H9 (cell line): ENCODE measurements at regions not wholly inside any gene's neighbourhood (a gene's known extent, or its start where the extent isn't known, plus 50 kb on each side); places are given as distances from the start of the nearest gene placed in this dataset.

Experiments used
- DNase-seq: peaks from one replicate; pipeline ENCODE4 v3.0.0-alpha.2; 2017
- H2AFZ ChIP-seq: one replicate; pipeline ENCODE4 v1.6.1; 2013; ENCODE audit warnings: mild to moderate bottlenecking, low read length, control low read depth, moderate library complexity
- H2AK5ac ChIP-seq: 2 replicates; pipeline ENCODE4 v1.6.1; 2013; ENCODE audit warnings: low read length, control low read depth, mixed read lengths; ENCODE audit not compliant: insufficient read length
- H2BK120ac ChIP-seq: one replicate; pipeline ENCODE4 v1.6.1; 2013; ENCODE audit warnings: low read depth, mild to moderate bottlenecking, low read length, control low read depth, inconsistent platforms; ENCODE audit not compliant: poor library complexity, severe bottlenecking
- H2BK12ac ChIP-seq: 2 replicates; pipeline ENCODE4 v1.6.1; 2013; ENCODE audit warnings: low read length, control low read depth, mixed read lengths, low read depth; ENCODE audit not compliant: insufficient read length
- H2BK15ac ChIP-seq: 2 replicates; pipeline ENCODE4 v1.6.1; 2013; ENCODE audit warnings: low read depth, low read length, control low read depth
- H2BK20ac ChIP-seq: one replicate; pipeline ENCODE4 v1.6.1; 2013; ENCODE audit warnings: low read depth, mild to moderate bottlenecking, low read length, control low read depth, inconsistent platforms; ENCODE audit not compliant: poor library complexity, severe bottlenecking
- H2BK5ac ChIP-seq: 2 replicates; pipeline ENCODE4 v1.6.1; 2013; ENCODE audit warnings: low read length, control low read depth, mixed read lengths; ENCODE audit not compliant: insufficient read length
- H3K14ac ChIP-seq: 2 replicates; pipeline ENCODE4 v1.6.1; 2013; ENCODE audit warnings: low read length, control low read depth; ENCODE audit not compliant: insufficient read depth
- H3K18ac ChIP-seq: 2 replicates; pipeline ENCODE4 v1.6.1; 2013; ENCODE audit warnings: low read depth, mild to moderate bottlenecking, mixed read lengths, low read length, control low read depth; ENCODE audit not compliant: insufficient read length
- H3K23ac ChIP-seq: 2 replicates; pipeline ENCODE4 v1.6.1; 2013; ENCODE audit warnings: low read length, control low read depth, mixed read lengths, low read depth; ENCODE audit not compliant: insufficient read length
- H3K23me2 ChIP-seq: 2 replicates; pipeline ENCODE4 v1.6.1; 2013; ENCODE audit warnings: low read depth, mild to moderate bottlenecking, mixed read lengths, low read length, control low read depth; ENCODE audit not compliant: insufficient read length, poor library complexity, severe bottlenecking
- H3K27ac ChIP-seq: 2 replicates; pipeline ENCODE4 v1.5.1; 2013; ENCODE audit warnings: low read length, control low read depth, mixed read lengths, low read depth; ENCODE audit not compliant: insufficient read length
- H3K27me3 ChIP-seq: 2 replicates; pipeline ENCODE4 v1.6.1; 2013; ENCODE audit warnings: low read length, control low read depth, inconsistent platforms; ENCODE audit not compliant: insufficient read depth
- H3K4ac ChIP-seq: 2 replicates; pipeline ENCODE4 v1.6.1; 2013; ENCODE audit warnings: low read depth, mild to moderate bottlenecking, control low read depth, inconsistent platforms, low read length, moderate library complexity
- H3K4me1 ChIP-seq: 2 replicates; pipeline ENCODE4 v1.6.1; 2013; ENCODE audit warnings: low read length, control low read depth, inconsistent platforms; ENCODE audit not compliant: insufficient read depth
- H3K4me2 ChIP-seq: 2 replicates; pipeline ENCODE4 v1.6.1; 2013; ENCODE audit warnings: low read length, control low read depth, mixed read lengths; ENCODE audit not compliant: insufficient read length, insufficient read depth
- H3K56ac ChIP-seq: 2 replicates; pipeline ENCODE4 v1.6.1; 2013; ENCODE audit warnings: low read depth, mild to moderate bottlenecking, mixed read lengths, low read length, control low read depth; ENCODE audit not compliant: insufficient read length
- H3K79me1 ChIP-seq: 2 replicates; pipeline ENCODE4 v1.6.1; 2013; ENCODE audit warnings: low read depth, mild to moderate bottlenecking, moderate library complexity, low read length, control low read depth, inconsistent platforms; ENCODE audit not compliant: insufficient read depth, poor library complexity, severe bottlenecking
- H3K79me2 ChIP-seq: 2 replicates; pipeline ENCODE4 v1.6.1; 2013; ENCODE audit warnings: low read length, control low read depth, inconsistent platforms; ENCODE audit not compliant: insufficient read depth
- H3K9ac ChIP-seq: 2 replicates; pipeline ENCODE4 v1.6.1; 2013; ENCODE audit warnings: low read length, control low read depth, mixed read lengths; ENCODE audit not compliant: insufficient read length; ENCODE audit errors: extremely low read depth
- H3K9me3 ChIP-seq: one replicate; pipeline ENCODE4 v1.6.1; 2013; ENCODE audit warnings: low read depth, low read length, inconsistent platforms; ENCODE audit not compliant: control insufficient read depth
- H3T11ph ChIP-seq: one replicate; pipeline ENCODE4 v1.6.1; 2013; ENCODE audit warnings: mild to moderate bottlenecking, low read length, control low read depth, inconsistent platforms
- H4K20me1 ChIP-seq: one replicate; pipeline ENCODE4 v1.6.1; 2013; ENCODE audit not compliant: control insufficient read depth, insufficient read length, insufficient read depth
- H4K5ac ChIP-seq: 2 replicates; pipeline ENCODE4 v1.6.1; 2013; ENCODE audit warnings: low read depth, mild to moderate bottlenecking, mixed read lengths, low read length, control low read depth; ENCODE audit not compliant: insufficient read length
- H4K8ac ChIP-seq: replicated peaks from 2 replicates; pipeline ENCODE4 v1.6.1; 2013; ENCODE audit warnings: low read length, control low read depth, mixed read lengths, low read depth; ENCODE audit not compliant: insufficient read length
- H4K91ac ChIP-seq: 2 replicates; pipeline ENCODE4 v1.6.1; 2013; ENCODE audit warnings: low read depth, mild to moderate bottlenecking, moderate library complexity, mixed read lengths, low read length, control low read depth; ENCODE audit not compliant: insufficient read length
- H3K27ac Mint-ChIP-seq, 3 experiments: 2 replicates in 2 of 3; 3 replicates in 1 of 3; pipeline ENCODE4 v1.8.0; 2020 to 2021; ENCODE audit warnings: mixed read lengths in 3 of 3, mild to moderate bottlenecking in 1 of 3, moderate library complexity in 1 of 3
- H3K27me3 Mint-ChIP-seq: 2 replicates; pipeline ENCODE4 v1.8.0; 2021; ENCODE audit warnings: low read depth, mild to moderate bottlenecking, moderate library complexity, mixed read lengths
- H3K36me3 Mint-ChIP-seq, 3 experiments: 2 replicates in 2 of 3; 3 replicates in 1 of 3; pipeline ENCODE4 v1.8.0; 2020 to 2021; ENCODE audit warnings: low read depth in 3 of 3, mixed read lengths in 3 of 3; ENCODE audit not compliant: insufficient read depth in 1 of 3
- H3K4me1 Mint-ChIP-seq, 2 experiments: 2 replicates each; pipeline ENCODE4 v1.8.0; 2020; ENCODE audit warnings: mixed read lengths in 2 of 2
- H3K4me3 Mint-ChIP-seq, 2 experiments: 2 replicates in 1 of 2; 3 replicates in 1 of 2; pipeline ENCODE4 v1.8.0; 2020 to 2021; ENCODE audit warnings: mild to moderate bottlenecking in 2 of 2, mixed read lengths in 2 of 2, moderate library complexity in 1 of 2
- H3K9me3 Mint-ChIP-seq, 2 experiments: 2 replicates in 1 of 2; 3 replicates in 1 of 2; pipeline ENCODE4 v1.8.0; 2020; ENCODE audit warnings: mild to moderate bottlenecking in 2 of 2, mixed read lengths in 2 of 2, moderate library complexity in 1 of 2
- WGBS: extraction: QIAGEN DNeasy Blood & Tissue Kit; methylation state at CpG from one replicate; pipeline ENCODE4 v1.1.7; 2013; ENCODE audit warnings: missing lambda C conversion rate, low lambda C conversion rate, mixed read lengths; ENCODE audit not compliant: insufficient read length; ENCODE audit errors: extremely low coverage; 5-methylcytosine and 5-hydroxymethylcytosine counted together
- TF ChIP-seq, protein P1 (sequence below): fragments of 200-600 bp; sonication (generic); conservative IDR thresholded peaks from 3 replicates; pipeline ENCODE4 v1.8.0; 2021; ENCODE audit warnings: antibody characterized with exemption, mild to moderate bottlenecking

DNA sequence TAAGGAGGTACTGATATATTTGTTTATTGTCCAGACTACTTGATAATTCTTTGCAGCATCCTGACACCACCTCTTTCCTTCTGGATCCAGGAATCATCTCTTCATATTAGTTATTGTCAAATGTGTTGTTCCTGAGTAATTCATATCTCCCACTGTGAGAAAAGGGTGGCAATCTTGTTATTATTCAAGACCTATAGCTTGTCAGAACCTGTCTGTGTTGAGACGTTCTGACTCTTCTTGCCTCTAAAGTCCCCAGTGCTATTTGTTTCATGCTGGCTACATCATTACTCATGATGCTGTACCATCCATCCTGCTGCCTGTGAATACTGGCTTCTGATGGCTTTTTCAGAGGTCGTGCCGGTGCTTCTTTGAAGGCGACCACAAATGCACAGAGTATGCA lies 68.7 kb upstream of the TAF11L2 start:
- Histone ChIP-seq H4K20me1 (no peaks in the 10 kb centered on the region), H2AFZ (no peak overlapping the region), H2BK120ac (no peak overlapping the region), H3K18ac (no peak overlapping the region), H3K4ac (no peak overlapping the region), H2BK20ac (no peak overlapping the region), H3K79me2 (no peaks in the 10 kb centered on the region), H4K8ac (no peak overlapping the region), H3K27me3 (no peaks in the 10 kb centered on the region), H3K4me1 (0 out of 2 replicates have a peak, but pooled peaks cover 4% of the 10 kb centered on the region), H3K79me1 (no peaks in the 10 kb centered on the region), H3K14ac (no peak overlapping the region), H3K56ac (no peak overlapping the region), H4K91ac (no peak overlapping the region), H4K5ac (no peak overlapping the region), H3K23me2 (no peaks in the 10 kb centered on the region), H3K9me3 (no peaks in the 10 kb centered on the region), H3K4me2 (no peak overlapping the region), H3K27ac (no peak overlapping the region), H2BK15ac (no peak overlapping the region), H3K9ac (no peak overlapping the region), H2BK5ac (no peak overlapping the region), H2BK12ac (no peak overlapping the region), H2AK5ac (no peak overlapping the region), H3T11ph (no peak overlapping the region), H3K23ac (no peak overlapping the region)
- H3K4me1 Mint-ChIP-seq: peaks cover 35 to 44% of the 10 kb centered on the region in 2 experiments
- no peak for DNase-seq
- H3K4me3 Mint-ChIP-seq: no peak overlapping the region
- H3K27me3 Mint-ChIP-seq: peaks cover 1% of the 10 kb centered on the region; the same call in 1 of the 2 replicates
- H3K27ac Mint-ChIP-seq: no peak overlapping the region
- H3K9me3 Mint-ChIP-seq: no peaks in the 10 kb centered on the region
- no CpG with 5 or more reads among the region's 4 CpGs for WGBS
- TF ChIP-seq, protein P1, sequence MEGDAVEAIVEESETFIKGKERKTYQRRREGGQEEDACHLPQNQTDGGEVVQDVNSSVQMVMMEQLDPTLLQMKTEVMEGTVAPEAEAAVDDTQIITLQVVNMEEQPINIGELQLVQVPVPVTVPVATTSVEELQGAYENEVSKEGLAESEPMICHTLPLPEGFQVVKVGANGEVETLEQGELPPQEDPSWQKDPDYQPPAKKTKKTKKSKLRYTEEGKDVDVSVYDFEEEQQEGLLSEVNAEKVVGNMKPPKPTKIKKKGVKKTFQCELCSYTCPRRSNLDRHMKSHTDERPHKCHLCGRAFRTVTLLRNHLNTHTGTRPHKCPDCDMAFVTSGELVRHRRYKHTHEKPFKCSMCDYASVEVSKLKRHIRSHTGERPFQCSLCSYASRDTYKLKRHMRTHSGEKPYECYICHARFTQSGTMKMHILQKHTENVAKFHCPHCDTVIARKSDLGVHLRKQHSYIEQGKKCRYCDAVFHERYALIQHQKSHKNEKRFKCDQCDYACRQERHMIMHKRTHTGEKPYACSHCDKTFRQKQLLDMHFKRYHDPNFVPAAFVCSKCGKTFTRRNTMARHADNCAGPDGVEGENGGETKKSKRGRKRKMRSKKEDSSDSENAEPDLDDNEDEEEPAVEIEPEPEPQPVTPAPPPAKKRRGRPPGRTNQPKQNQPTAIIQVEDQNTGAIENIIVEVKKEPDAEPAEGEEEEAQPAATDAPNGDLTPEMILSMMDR: no peak
- no peaks in the 10 kb centered on the region for H3K36me3 Mint-ChIP-seq
